ENCODE measurements at regions not wholly inside any gene's neighbourhood (a gene's known extent, or its start where the extent isn't known, plus 50 kb on each side); places are given as distances from the start of the nearest gene placed in this dataset.

- DNase-seq (ENCODE audit: low spot score), result no peak
These were observed 501.5 kb downstream of the DMAC1 start for GRCh38 chr9:7298123-7298522.

GRCh38 chr9:7297521-7297920 is 502.1 kb downstream of the DMAC1 start:
- DNase-seq (ENCODE audit: low spot score), result no peak

DNA sequence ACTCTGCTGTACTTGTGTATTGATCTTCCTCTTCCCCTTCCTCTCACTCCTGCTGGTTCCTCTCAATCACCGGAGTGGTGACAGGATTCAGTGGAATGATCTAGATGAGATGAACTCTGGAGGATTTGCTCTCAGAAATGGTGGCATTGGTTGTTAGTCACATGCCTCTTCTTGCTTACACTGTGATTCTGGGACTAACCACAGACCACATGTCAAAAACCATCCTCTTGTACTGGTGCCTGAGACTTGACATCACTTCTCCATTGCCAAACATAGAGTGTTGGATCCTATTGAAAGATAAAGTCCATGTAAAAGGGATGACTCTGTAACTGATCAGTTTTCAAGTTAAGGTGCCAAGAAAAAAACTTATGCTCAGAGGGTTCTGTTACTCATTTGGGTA is 506.5 kb downstream of the DMAC1 start:
- no peak for DNase-seq (ENCODE audit: low spot score)

- no peak for DNase-seq (ENCODE audit: low spot score)
These were observed 509.8 kb downstream of the DMAC1 start for GRCh38 chr9:7289773-7290172.

- DNase-seq (ENCODE audit: low spot score), result no peak
These were observed 511.6 kb downstream of the DMAC1 start for GRCh38 chr9:7287986-7288385.

DNA sequence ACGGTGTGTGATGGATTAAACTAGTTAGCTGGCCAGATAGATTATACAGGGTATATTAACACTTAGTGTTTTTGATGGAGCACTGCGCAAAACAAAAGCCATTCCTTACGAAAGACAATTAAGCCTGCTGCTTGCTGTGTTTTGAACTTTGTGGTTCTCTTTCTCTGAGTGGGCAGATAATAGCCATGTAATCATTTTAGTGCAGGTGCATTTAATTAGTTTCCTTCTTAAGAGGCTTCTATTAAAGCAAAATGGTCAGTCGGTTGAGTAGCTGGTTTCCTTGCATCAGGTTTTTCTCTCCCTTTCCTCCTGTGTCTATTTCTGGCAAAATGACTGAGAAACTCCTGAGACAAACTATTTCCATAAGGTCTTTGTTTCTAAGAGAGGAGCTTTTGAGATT is 512.5 kb downstream of the DMAC1 start:
- no peak for DNase-seq (ENCODE audit: low spot score)

- no peak for DNase-seq (ENCODE audit: low spot score)
These were observed 513.5 kb downstream of the DMAC1 start for GRCh38 chr9:7286101-7286500.

GRCh38 chr9:7285199-7285598 is 514.4 kb downstream of the DMAC1 start:
- no peak for DNase-seq (ENCODE audit: low spot score)

DNA sequence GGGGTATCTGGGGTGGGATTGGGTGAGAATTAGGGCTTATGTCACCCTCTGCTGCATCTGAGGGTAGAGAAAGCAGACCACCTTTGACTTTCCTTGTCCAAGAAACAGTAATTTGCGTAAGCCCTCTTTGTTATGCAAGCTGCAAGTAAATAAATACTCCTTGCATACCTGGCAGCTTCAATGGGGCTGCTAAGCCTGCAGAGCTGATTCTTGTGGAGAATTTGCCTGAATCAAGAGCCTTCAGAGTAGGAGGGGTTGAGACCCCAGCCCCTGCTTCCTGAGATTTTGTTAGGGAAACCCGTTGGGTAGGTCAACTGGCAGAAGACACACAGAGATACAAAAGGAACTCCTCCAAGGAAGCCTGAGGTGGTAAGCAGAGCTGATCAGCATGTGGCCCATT is 515.1 kb downstream of the DMAC1 start:
- no peak for DNase-seq (ENCODE audit: low spot score)

DNA sequence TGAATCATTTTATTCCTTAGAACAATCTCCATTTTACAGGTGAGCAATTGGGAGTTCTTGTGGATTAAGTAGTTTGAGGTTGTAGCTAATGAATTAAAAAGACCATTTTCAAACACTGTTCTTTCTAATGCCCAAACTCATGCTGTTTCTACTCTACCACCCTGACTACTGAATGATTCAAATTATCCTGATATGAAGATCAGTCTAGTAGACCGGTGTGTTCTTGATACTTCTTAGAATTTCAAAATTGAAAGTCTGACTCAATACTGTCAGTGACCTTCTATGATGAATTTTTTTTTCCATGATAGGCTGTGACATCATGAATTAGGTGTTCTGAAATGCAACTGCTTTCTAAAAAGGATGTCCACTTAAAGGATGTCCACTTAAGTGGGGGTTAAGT is 515.5 kb downstream of the DMAC1 start:
- no peak for DNase-seq (ENCODE audit: low spot score)

- peak; percentile 52 for DNase-seq (ENCODE audit: low spot score)
These were observed 515.8 kb downstream of the KDM4C start for GRCh38 chr9:7273575-7273974.

DNA sequence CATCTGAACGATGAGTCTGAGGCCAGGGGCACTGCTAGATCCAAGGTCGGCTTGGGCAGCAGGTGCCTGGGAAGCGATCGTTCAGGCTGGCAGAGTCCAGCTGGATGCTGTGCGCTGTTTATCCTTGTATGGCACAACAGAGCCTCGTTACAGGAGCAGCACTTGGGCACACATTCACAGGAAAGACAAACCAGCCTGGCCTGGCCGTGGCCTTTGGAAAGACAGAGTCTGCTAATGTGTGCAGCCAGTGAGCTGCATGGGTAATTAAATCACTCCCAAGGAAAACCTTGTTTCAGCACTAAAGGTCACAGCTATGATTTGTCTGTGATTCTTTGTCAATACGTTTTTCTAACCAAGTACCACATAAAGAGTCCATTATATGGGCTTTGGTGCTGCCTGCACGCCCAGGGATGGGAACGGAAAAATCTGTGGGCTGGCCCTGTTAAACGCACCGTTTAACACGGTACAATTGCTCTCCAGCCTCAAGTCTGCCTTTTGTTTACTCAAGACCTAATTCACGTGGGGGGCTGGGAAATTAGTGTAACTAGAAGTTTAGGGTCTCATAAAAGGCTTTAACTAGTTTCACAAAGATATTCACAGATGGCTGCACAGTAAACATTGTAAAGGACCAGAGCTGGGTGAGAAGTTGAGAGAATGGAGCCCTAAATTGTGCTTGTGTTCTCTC is 509.3 kb downstream of the KDM4C start:
- DNase-seq (ENCODE audit: low spot score), result no peak

- no peak for DNase-seq (ENCODE audit: low spot score)
These were observed 507.4 kb downstream of the KDM4C start for GRCh38 chr9:7265181-7265580.

GRCh38 chr9:7259544-7260241 is 501.9 kb downstream of the KDM4C start:
- no peak for DNase-seq (ENCODE audit: low spot score)

DNA sequence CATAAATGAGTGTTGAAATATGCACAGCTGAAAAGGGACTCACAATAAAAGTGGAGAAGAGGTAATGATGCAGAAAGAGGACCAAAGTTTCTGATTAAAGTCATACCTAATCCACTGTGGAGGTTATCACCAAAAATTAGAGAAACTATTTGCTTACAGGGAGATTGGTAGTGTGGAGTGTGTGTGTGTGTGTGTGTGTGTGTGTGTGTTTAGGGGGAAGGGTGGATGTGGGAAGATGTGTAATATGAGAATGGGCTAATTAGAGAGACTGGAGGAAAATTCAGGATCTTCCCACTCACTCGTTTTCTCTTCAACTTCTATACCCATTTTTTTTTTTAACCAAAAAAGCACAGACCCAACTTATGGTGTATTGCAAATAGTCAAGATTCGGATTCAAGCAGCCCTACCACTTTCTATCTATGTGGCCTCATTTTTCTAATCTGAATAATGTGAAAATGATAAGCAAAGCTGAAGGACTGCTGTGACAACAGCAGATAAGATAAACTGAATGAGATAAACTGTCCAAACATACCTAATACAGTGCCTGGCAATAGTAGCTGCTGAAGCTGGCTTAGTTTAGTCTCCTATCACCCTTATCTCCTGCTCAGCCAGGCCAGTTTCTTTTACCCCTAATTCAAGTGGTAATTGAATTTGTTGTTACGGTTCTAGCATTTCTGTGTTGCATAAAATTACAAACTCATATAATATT is 501.1 kb downstream of the KDM4C start:
- no peak for DNase-seq (ENCODE audit: low spot score)

GRCh38 chr9:7246917-7247522 is 489.2 kb downstream of the KDM4C start:
- no peak for DNase-seq (ENCODE audit: low spot score)

DNA sequence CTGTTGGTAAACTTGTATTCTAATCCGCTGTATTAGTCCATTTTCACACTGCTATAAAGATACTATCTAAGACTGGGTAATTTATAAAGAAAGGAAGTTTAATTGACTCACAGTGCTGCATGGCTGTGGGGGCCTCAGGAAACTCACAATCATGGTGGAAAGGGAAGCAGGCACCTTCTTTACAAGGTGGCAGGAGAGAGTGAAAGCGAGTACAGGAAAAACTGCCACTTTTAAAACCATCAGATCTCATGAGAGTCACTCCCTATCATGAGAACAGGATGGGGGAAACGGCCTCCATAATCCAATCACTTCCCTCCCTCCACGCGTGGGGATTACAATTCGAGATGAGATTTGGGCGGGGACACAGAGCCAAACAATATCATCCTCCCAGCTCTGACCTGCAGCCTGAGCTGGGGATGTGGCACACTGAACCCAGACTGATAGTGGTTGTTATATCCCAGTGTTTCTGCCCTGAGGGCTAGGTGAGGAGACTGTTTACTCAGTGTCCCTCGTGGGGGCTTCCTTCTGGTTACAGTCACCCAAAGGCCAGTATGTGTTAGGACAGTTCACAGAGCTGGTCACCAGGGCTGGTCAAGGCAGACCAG is 488.3 kb downstream of the KDM4C start:
- no peak for DNase-seq (ENCODE audit: low spot score)

GRCh38 chr9:7243838-7244237 is 486.1 kb downstream of the KDM4C start:
- no peak for DNase-seq (ENCODE audit: low spot score)

DNA sequence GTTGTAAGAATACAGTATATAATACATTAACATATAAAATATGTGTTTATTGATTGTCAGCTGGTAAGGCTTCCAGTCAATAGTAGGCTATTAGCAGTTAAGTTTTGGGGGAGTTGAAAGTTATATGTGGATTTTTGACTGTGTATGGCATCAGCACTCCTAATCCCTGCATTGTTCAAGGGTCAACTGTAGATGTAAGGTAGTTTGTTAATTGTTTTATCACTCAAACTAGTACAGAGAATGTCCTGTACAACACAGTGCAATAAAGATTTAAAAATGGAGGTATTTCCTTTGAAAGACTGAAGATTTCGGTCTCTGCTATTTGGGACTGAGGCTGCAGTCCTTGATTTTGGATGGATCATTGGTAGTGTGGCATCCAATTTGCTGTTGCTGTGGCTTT is 484.4 kb downstream of the KDM4C start:
- DNase-seq (ENCODE audit: low spot score), result no peak

GRCh38 chr9:7241694-7242093 is 483.9 kb downstream of the KDM4C start:
- DNase-seq (ENCODE audit: low spot score), result no peak

- no peak for DNase-seq (ENCODE audit: low spot score)
These were observed 483.0 kb downstream of the KDM4C start for GRCh38 chr9:7240569-7241311.

- DNase-seq (ENCODE audit: low spot score), result no peak
These were observed 481.9 kb downstream of the KDM4C start for GRCh38 chr9:7239708-7240107.
